HEK293T (cell line): ENCODE measurements at regions not wholly inside any gene's neighbourhood (a gene's known extent, or its start where the extent isn't known, plus 50 kb on each side); places are given as distances from the start of the nearest gene placed in this dataset.
"Not testable (repeated sequence)": the region's sequence is repeated elsewhere in the genome, so short reads cannot be mapped to it uniquely, and the experiment has no call there.

Experiments
- CTCF ChIA-PET: fragments of 350-600 bp; formaldehyde crosslinking; extraction: SDS; loops from one replicate; lab custom pipeline; 2021; ENCODE audit warnings: antibody characterized with exemption, inconsistent platforms; lab: Yijun Ruan, JAX
- POLR2A ChIA-PET: fragments of 350-600 bp; formaldehyde crosslinking; extraction: SDS; loops from one replicate; lab custom pipeline; 2020; ENCODE audit warnings: antibody characterized with exemption, inconsistent platforms; lab: Yijun Ruan, JAX
- DNase-seq: peaks from one replicate; pipeline ENCODE4 v3.0.0; 2012; ENCODE audit warnings: mixed read lengths; ENCODE audit errors: extremely low spot score
- ARNT ChIP-seq: fragments of 450-650 bp; IDR thresholded peaks from 2 replicates; pipeline ENCODE4 v1.6.1; 2017; ENCODE audit warnings: mild to moderate bottlenecking
- BHLHE40 ChIP-seq: fragments of 450-650 bp; IDR thresholded peaks from 2 replicates; pipeline ENCODE4 v1.6.1; 2016; ENCODE audit warnings: mild to moderate bottlenecking, moderate library complexity, borderline replicate concordance
- CTBP1 ChIP-seq: fragments of 450-650 bp; IDR thresholded peaks from 2 replicates; pipeline ENCODE4 v1.6.1; 2016; ENCODE audit warnings: borderline replicate concordance
- ELF4 ChIP-seq: fragments of 450-650 bp; IDR thresholded peaks from 2 replicates; pipeline ENCODE4 v1.6.1; 2017; ENCODE audit warnings: antibody characterized with exemption
- FOXA1 ChIP-seq: fragments of 450-650 bp; IDR thresholded peaks from 2 replicates; pipeline ENCODE4 v1.6.1; 2016; ENCODE audit warnings: mild to moderate bottlenecking
- FOXK2 ChIP-seq: fragments of 450-650 bp; IDR thresholded peaks from 2 replicates; pipeline ENCODE4 v1.6.1; 2016; ENCODE audit warnings: mild to moderate bottlenecking
- FOXM1 ChIP-seq: fragments of 450-650 bp; IDR thresholded peaks from 2 replicates; pipeline ENCODE4 v1.6.1; 2017; ENCODE audit warnings: mild to moderate bottlenecking, borderline replicate concordance
- HDGF ChIP-seq: fragments of 450-650 bp; IDR thresholded peaks from 2 replicates; pipeline ENCODE4 v1.6.1; 2017; ENCODE audit warnings: antibody characterized with exemption, borderline replicate concordance
- L3MBTL2 ChIP-seq: fragments of 450-650 bp; conservative IDR thresholded peaks from 2 replicates; pipeline ENCODE4 v1.6.1; 2016; ENCODE audit warnings: mild to moderate bottlenecking
- LEF1 ChIP-seq: fragments of 450-650 bp; IDR thresholded peaks from 2 replicates; pipeline ENCODE4 v1.6.1; 2017; ENCODE audit warnings: mild to moderate bottlenecking, borderline replicate concordance
- NFRKB ChIP-seq: fragments of 450-650 bp; IDR thresholded peaks from 2 replicates; pipeline ENCODE4 v1.6.1; 2016; ENCODE audit warnings: mild to moderate bottlenecking, moderate library complexity
- SP1 ChIP-seq: fragments of 450-650 bp; IDR thresholded peaks from 2 replicates; pipeline ENCODE4 v1.6.1; 2017
- SUZ12 ChIP-seq: fragments of 450-650 bp; IDR thresholded peaks from 2 replicates; pipeline ENCODE4 v1.6.1; 2016; ENCODE audit warnings: mild to moderate bottlenecking
- TARDBP ChIP-seq: fragments of 450-650 bp; IDR thresholded peaks from 2 replicates; pipeline ENCODE4 v1.6.1; 2016
- ZNF384 ChIP-seq: fragments of 450-650 bp; IDR thresholded peaks from 2 replicates; pipeline ENCODE4 v1.6.1; 2016
- TF ChIP-seq, protein P1 (sequence below): fragments of 450-650 bp; IDR thresholded peaks from 2 replicates; pipeline ENCODE4 v1.6.1; 2016

DNA sequence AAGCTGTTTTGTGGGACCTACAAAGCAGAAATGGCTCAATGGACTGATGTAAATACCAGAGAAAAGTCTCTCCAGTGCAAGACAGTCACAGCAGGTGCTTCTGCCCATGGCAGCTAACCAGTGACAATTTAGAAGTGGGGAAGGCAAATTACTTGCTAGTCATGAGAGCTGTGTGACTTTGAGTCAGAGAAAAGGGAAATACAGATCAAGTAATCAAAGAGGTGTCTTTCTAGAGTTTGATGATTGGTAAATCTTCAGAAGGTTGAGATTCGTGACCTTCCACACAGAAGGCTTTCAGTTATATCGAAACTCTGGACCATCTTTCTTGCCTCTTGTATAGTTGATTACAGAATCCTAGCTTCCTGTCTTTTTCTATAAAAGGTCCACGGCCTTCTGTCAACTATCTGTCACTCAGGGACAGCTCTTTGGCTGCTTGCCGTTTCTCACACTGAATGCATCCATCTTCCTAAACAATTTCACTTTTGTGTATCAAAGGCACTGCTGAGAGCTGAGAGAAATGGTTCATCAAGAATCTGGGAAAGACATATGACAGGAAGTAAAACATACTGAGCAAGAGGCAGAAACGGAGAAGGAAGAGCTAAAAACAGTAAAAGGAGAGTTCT is 993.9 kb upstream of the ACO1 start:
- TF ChIP-seq FOXM1 (no peak), HDGF (no peak), FOXK2 (no peak), SP1 (no peak), BHLHE40 (no peak), ELF4 (no peak), ZNF384 (no peak), FOXA1 (no peak), ARNT (no peak), TARDBP (no peak), L3MBTL2 (no peak), NFRKB (no peak), CTBP1 (no peak), LEF1 (no peak), SUZ12 (no peak)
- TF ChIP-seq, protein P1, sequence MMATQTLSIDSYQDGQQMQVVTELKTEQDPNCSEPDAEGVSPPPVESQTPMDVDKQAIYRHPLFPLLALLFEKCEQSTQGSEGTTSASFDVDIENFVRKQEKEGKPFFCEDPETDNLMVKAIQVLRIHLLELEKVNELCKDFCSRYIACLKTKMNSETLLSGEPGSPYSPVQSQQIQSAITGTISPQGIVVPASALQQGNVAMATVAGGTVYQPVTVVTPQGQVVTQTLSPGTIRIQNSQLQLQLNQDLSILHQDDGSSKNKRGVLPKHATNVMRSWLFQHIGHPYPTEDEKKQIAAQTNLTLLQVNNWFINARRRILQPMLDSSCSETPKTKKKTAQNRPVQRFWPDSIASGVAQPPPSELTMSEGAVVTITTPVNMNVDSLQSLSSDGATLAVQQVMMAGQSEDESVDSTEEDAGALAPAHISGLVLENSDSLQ, result no peak
- DNase-seq, result no peak
- ChIA-PET POLR2A (no interaction called here), CTCF (no interaction called here)

DNA sequence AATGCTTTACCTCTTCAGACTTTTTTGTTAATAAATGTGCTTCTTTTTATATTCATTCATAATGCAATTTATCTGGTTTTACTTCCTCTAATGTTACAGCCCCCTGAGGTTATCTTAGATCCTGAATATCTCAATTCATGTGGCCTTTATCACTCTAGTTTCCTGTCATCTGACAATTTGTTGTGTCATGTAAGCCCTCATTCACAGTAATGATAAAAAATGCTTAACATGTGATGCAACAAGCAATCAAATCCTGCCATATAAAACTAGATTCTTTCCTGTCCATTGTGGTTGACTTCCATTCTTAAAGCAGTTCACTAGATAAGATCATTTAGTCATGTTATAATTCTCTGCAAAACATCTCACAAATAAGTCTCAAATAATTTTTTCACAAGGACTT is 991.2 kb upstream of the ACO1 start:
- TF ChIP-seq SP1, result no peak
- TF ChIP-seq SUZ12, result no peak
- TF ChIP-seq CTBP1, result no peak
- TF ChIP-seq L3MBTL2, result no peak
- no peak for TF ChIP-seq BHLHE40
- TF ChIP-seq HDGF, result no peak
- TF ChIP-seq, protein P1, result no peak
- TF ChIP-seq NFRKB, result no peak
- no peak for TF ChIP-seq ELF4
- no peak for TF ChIP-seq ARNT
- TF ChIP-seq FOXM1, result no peak
- no peak for TF ChIP-seq TARDBP
- no peak for TF ChIP-seq LEF1
- TF ChIP-seq ZNF384, result no peak
- TF ChIP-seq FOXA1, result no peak
- no peak for TF ChIP-seq FOXK2
- DNase-seq, result no peak
- ChIA-PET CTCF (no interaction called here), POLR2A (no interaction called here)

DNA sequence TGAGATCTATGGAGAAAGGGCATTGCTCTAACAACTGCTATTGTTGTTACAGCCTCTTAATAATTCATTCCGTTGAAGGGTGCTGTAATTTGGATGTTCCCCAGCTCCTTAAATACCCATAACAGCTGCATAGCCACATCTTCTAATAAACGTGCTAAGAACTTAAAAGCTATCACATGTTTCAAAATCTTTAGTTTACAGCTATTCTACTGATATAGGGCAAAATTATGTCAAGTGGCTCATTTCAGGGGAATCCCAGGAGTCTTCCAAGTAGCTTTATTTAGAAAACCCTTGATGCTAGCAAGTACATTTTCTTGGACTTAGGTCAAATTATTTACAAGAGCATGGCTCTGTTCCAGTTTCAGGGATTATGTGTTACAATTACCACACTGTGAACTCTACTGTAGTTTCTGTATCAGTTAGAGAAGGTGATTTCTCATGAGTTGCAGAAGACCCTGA is 990.4 kb upstream of the ACO1 start:
- CTCF ChIA-PET, result no interaction called here
- POLR2A ChIA-PET, result no interaction called here
- DNase-seq, result no peak

DNA sequence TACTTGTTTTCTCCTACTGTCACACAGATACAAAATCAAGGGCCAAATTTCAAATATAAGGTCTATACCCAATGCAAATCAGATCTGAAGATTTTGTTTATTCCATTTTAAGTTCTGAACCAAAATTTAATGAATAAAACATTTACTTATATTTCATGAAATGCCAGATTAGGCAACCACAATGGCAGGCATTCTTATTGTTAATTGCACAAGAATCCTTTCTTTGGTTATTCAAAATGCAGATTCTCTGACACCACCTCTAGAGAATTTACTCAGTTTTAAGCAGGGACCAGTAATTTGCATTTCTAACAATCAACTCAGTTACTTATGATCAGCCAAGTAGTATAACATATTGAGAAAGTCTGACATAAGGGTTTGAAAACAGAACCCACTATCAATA is 972.4 kb upstream of the ACO1 start:
- ChIA-PET CTCF (no interaction called here), POLR2A (no interaction called here)
- no peak for TF ChIP-seq BHLHE40
- TF ChIP-seq ZNF384, result no peak
- no peak for TF ChIP-seq ARNT
- no peak for TF ChIP-seq NFRKB
- no peak for TF ChIP-seq FOXM1
- no peak for TF ChIP-seq FOXK2
- TF ChIP-seq L3MBTL2, result no peak
- TF ChIP-seq CTBP1, result no peak
- no peak for TF ChIP-seq ELF4
- no peak for TF ChIP-seq SP1
- TF ChIP-seq SUZ12, result no peak
- no peak for DNase-seq

More for the DNA sequence above, 990.4 kb upstream of the ACO1 start:
- TF ChIP-seq SP1, result no peak
- TF ChIP-seq ARNT, result no peak
- TF ChIP-seq ZNF384, result no peak
- no peak for TF ChIP-seq TARDBP
- no peak for TF ChIP-seq FOXK2
- TF ChIP-seq SUZ12, result no peak
- no peak for TF ChIP-seq CTBP1
- TF ChIP-seq HDGF, result no peak
- TF ChIP-seq FOXM1, result no peak

DNA sequence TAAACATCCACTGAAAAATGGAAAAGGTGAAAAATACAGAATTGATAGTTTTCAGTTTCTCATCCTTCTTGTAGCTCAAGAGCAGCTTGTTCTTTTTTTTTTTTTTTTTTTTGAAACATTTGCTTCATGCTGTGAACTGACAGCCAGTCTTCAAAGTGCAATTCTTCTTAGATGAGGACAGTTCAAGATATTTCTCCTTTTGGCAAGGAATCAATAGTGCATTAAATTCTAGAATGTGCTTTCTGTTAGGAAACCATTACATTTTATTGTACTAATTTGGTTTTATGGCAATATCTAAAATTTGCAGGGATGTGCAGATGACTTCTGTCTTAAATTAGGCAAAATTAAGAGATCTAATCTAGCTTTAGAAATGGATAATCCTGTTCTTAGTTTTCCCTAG is 969.3 kb upstream of the ACO1 start:
- CTCF ChIA-PET, result no interaction called here
- POLR2A ChIA-PET, result no interaction called here
- no peak for DNase-seq
- TF ChIP-seq BHLHE40 (no peak), CTBP1 (no peak), ELF4 (no peak), FOXK2 (no peak)

DNA sequence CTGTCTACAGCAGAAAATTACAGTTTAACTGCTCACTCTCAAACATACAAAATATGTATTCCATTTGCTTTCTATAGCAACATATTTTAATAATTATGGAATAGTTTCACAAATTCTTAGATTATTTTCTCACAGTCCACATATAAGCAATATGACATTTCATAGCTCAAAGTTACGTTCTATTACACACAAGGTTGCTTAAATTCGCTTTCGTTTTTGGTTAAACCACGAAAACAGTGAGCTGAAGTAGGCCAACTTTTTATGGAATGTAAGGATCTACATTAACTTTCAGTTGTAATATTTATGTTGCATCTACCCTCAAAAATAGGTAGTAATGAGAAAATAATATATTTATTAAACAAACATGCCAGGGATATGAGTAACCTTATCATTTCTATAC is 966.0 kb upstream of the ACO1 start:
- no peak for DNase-seq
- ChIA-PET POLR2A (no interaction called here), CTCF (no interaction called here)
- TF ChIP-seq ARNT, result no peak
- no peak for TF ChIP-seq BHLHE40
- no peak for TF ChIP-seq ZNF384
- no peak for TF ChIP-seq NFRKB

DNA sequence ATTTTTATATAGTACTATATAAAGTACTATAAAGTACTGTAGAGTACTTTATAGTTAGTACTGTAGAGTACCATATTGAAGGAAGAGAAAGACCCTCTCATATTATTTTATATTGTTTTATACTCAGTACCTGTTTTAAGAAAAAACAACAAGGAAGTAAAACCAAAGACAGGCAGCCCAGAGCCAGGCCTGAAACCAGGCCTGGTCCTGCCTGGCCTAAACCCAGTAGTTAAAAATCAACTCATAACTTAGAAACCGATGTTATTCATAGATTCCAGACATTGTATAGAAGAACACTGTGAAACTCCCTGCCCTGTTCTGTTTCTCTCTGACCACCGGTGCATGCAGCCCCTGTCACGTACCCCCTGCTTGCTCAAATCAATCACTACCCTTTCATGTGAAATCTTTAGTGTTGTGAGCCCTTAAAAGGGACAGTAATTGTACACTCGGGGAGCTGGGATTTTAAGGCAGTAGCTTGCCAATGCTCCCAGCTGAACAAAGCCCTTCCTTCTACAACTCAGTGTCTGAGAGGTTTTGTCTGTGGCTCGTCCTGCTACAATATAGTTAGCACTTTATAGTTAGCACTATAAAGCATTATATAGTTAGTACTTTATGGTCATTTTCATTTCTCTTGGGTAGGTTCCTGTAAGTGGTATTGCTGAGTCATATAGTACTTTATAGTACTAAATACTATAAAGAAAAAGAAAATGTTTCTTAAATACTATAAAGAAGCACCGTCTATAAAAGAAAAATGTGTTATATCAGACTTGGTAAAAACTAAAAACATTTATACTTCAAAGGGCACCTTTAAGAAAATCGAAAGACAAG is 940.6 kb upstream of the ACO1 start:
- POLR2A ChIA-PET, CTCF ChIA-PET, DNase-seq: not testable (repeated sequence)
